ENCODE measurements at regions not wholly inside any gene's neighbourhood (a gene's known extent, or its start where the extent isn't known, plus 50 kb on each side); places are given as distances from the start of the nearest gene placed in this dataset.

DNA sequence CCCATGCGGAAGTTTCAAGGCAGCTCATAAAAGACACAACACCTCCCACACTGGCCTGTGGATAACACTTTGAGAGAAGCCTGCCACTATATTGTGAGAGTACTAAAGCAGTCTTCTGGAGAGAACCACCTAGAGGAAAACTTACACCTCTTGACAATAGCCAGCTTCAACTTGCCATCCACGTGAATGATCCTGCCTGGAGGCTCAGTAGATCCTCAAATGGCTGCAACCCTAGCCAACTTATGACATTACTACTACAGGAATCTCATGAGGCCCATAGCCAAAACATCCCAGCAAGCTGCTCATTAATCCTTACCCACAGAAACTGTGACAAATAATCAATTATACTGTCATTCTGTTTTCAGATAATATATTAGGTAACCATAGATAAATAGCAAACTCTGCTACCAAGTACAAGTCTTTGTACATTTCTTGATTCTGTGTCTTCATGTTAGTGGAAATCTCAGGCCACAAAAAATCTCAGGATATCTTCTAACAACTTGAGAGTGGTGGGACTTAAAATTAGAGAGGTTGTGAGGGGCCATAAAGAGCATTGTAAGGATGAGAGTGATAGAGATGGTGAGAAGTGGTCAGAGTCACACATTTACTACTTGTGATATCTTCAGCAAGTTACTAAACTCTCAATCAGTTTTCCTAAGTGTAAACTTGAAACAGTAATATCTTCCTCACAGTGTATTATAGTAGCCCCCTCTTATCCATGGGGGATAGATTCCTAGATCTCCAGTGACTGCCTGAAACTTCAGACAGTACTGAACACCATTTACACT lies 368.0 kb downstream of the C12orf50 start:
- TF ChIP-seq, protein P1, sequence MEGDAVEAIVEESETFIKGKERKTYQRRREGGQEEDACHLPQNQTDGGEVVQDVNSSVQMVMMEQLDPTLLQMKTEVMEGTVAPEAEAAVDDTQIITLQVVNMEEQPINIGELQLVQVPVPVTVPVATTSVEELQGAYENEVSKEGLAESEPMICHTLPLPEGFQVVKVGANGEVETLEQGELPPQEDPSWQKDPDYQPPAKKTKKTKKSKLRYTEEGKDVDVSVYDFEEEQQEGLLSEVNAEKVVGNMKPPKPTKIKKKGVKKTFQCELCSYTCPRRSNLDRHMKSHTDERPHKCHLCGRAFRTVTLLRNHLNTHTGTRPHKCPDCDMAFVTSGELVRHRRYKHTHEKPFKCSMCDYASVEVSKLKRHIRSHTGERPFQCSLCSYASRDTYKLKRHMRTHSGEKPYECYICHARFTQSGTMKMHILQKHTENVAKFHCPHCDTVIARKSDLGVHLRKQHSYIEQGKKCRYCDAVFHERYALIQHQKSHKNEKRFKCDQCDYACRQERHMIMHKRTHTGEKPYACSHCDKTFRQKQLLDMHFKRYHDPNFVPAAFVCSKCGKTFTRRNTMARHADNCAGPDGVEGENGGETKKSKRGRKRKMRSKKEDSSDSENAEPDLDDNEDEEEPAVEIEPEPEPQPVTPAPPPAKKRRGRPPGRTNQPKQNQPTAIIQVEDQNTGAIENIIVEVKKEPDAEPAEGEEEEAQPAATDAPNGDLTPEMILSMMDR (IDR thresholded peaks at IDR 0.05; ENCODE audit: low read length), result no peak
- TF ChIP-seq EZH2 (IDR thresholded peaks at IDR 0.05; ENCODE audit: borderline replicate concordance, low read length), result no peak

Measured in OCI-LY1 (cell line).